AG04450 (cell line): ENCODE measurements at regions not wholly inside any gene's neighbourhood (a gene's known extent, or its start where the extent isn't known, plus 50 kb on each side); places are given as distances from the start of the nearest gene placed in this dataset.

ENCODE experiments used
- CTCF ChIA-PET: fragments of 300-600, 350-600 bp; formaldehyde crosslinking; extraction: SDS; loops from one replicate; lab custom pipeline; 2022; ENCODE audit warnings: antibody characterized with exemption, inconsistent platforms; lab: Charles Lee
- POLR2A ChIA-PET: fragments of 350-600 bp; formaldehyde crosslinking; extraction: SDS; loops from one replicate; lab custom pipeline; 2021; ENCODE audit warnings: antibody characterized with exemption, inconsistent platforms; lab: Yijun Ruan, JAX
- DNase-seq: peaks from one replicate; pipeline ENCODE4 v3.0.0-alpha.2; 2011; ENCODE audit warnings: low read depth, low spot score
- H3K27ac ChIP-seq: one replicate; pipeline ENCODE4 v1.5.1; 2012; ENCODE audit warnings: low read depth, low read length, control low read depth
- H3K27me3 ChIP-seq: one replicate; pipeline ENCODE4 v1.6.0; 2012; ENCODE audit warnings: low read length; ENCODE audit not compliant: control insufficient read depth, insufficient read depth
- H3K4me3 ChIP-seq: 2 replicates; pipeline ENCODE4 v1.5.1; 2011; ENCODE audit warnings: mild to moderate bottlenecking, low read depth, low read length, control low read depth
- H3K9me3 ChIP-seq: 2 replicates; pipeline ENCODE4 v1.5.1; 2012; ENCODE audit warnings: low read length; ENCODE audit not compliant: control insufficient read depth, insufficient read depth
- TF ChIP-seq, protein P1 (sequence below): IDR thresholded peaks from 2 replicates; pipeline ENCODE4 v1.5.1; 2011; ENCODE audit warnings: low read depth, low read length, control low read depth, inconsistent platforms

DNA sequence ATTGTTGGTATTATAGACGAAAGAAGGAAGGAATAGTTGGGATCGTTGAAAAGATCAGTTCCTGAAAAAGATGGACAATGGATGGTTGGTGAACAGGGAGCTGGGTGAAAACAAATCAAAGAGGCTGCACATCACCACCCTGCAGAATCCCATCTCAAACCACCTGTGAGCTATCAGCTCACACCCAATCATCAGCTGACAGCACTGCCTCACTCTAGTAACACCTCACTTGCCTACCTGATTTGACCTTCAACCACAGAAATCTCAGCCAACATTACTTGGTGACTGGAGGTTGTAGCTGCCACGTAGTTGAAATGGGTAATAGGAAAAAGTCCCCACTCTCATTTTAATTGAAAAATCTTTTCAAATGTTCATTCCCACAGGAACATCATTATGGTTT, 101.8 kb upstream of the DST start:
- H3K9me3 ChIP-seq = no peaks in the 10 kb centered on the region
- H3K27ac ChIP-seq = no peak overlapping the region
- TF ChIP-seq, protein P1, sequence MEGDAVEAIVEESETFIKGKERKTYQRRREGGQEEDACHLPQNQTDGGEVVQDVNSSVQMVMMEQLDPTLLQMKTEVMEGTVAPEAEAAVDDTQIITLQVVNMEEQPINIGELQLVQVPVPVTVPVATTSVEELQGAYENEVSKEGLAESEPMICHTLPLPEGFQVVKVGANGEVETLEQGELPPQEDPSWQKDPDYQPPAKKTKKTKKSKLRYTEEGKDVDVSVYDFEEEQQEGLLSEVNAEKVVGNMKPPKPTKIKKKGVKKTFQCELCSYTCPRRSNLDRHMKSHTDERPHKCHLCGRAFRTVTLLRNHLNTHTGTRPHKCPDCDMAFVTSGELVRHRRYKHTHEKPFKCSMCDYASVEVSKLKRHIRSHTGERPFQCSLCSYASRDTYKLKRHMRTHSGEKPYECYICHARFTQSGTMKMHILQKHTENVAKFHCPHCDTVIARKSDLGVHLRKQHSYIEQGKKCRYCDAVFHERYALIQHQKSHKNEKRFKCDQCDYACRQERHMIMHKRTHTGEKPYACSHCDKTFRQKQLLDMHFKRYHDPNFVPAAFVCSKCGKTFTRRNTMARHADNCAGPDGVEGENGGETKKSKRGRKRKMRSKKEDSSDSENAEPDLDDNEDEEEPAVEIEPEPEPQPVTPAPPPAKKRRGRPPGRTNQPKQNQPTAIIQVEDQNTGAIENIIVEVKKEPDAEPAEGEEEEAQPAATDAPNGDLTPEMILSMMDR = no peak
- no peaks in the 10 kb centered on the region for H3K27me3 ChIP-seq
- ChIA-PET CTCF (interaction anchor here (0.6 to 2.1 kb wide), 4 partner anchors 14 to 107 kb away, joined by 3 to 7 read pairs (median 5); no protein-coding TSS in a partner anchor), POLR2A (interaction anchor here (0.6 to 1.0 kb wide), 4 partner anchors 18 to 106 kb away, joined by 3 to 9 read pairs (median 3); partner anchors contain the start of gene DST)
- no peak for DNase-seq
- H3K4me3 ChIP-seq = no peak overlapping the region

DNA sequence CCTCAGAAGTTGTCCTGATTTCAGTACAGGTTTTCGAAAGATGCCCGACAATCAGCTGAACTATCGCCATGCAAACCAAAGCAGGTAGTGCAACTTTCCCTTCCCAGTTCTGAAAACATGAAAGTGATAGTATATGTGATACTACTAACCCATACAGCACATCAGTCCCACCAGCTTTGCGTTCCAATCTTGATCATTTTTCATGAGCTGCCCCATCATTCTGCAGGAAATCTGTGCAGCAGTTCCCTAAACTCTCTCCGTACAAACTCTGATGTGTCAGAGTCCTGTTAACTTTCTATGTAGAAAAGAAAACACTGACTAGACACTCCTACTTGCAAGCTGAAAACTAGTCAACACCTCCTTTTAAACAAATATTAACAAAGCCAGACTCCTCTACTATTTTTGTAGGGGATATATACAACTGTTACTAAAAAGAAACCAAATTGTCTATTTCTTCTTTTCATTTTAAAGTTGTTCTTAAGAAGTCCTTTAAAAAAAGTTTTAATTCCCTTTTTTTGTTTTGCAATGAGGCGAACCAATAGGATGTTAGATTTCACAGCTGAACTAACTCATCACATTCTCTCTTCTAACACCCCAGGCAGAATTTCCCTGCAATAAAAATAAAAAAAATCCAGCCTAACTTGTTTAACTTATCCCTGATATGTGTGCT, 99.6 kb upstream of the DST start:
- peak overlapping the region; percentile 35 for H3K4me3 ChIP-seq
- no peaks in the 10 kb centered on the region for H3K27me3 ChIP-seq
- no peak for DNase-seq
- ChIA-PET POLR2A (interaction anchor here (0.6 kb wide), 1 partner anchor 66 kb away, joined by 3 read pairs; no protein-coding TSS in a partner anchor), CTCF (interaction anchor here (0.6 to 1.2 kb wide), 4 partner anchors 10 to 562 kb away, joined by 3 read pairs; no protein-coding TSS in a partner anchor)
- H3K9me3 ChIP-seq = no peaks in the 10 kb centered on the region
- TF ChIP-seq, protein P1 = no peak
- no peak overlapping the region for H3K27ac ChIP-seq

DNA sequence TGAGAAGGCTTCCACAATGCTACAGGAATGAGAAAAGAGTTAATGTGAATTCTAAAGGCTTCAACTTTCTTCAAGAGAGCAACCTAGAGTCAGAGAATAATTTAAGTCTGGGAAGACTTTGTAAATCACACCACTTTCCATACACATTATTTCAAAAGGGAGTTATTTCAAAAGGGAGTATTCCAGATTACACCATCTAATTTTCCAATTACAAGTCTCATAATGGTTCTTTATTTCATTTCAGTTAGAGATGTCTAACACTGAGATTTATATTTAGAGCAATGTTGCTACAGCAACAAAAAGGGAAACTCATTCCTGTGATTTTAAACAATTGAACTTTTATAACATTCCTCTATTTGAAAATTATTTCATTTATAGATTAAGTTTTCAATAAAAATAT, 98.8 kb upstream of the DST start:
- H3K27me3 ChIP-seq = no peaks in the 10 kb centered on the region
- no peak for DNase-seq
- no peak overlapping the region for H3K4me3 ChIP-seq
- ChIA-PET POLR2A (no interaction called here), CTCF (interaction anchor here (1.0 kb wide), 1 partner anchor 29 kb away, joined by 3 read pairs; no protein-coding TSS in a partner anchor)
- H3K9me3 ChIP-seq = no peaks in the 10 kb centered on the region
- TF ChIP-seq, protein P1 = no peak
- H3K27ac ChIP-seq = no peak overlapping the region

DNA sequence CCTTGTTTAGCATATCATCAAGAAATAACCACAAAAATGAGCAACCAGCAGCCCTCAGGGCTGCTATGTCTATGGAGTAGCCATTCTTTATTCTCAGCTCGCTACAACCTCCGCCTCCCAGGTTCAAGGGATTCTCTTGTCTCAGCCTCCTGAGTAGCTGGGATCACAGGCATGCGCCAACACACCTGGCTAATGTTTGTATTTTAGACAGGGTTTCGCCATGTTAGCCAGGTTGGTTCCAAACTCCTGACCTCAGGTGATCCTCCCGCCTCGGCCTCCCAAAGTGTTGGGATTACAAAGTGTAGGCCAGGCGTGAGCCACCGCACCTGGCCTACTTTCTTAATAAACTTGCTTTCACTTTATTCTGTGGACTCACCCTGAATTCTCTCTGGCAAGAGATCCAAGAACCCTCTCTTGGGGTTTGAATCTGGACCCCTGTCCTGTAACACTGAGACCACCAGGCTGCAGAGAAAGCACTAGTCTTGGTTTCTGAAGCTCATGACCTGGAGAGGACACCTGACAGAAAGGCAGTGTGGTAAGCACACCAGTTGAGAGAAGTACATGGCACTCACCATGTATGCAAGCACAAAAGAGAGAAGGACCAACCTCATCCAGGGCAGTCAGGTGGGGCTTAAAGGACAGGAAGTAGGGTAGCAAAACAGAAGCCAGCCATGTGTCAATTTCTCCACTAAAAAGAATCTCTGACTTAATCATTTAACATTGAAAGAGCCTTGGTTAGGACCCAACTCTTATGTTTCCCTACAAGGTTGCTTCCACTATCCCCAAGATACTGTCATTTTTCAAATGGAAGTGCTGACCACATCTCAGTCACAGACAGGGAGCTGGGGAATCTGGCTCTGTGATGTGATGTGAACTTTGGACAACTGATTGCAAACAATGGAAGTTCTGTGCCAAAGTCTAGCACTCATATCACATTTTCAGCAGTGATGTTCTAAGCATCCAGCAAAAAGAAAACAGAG, 97.4 kb upstream of the DST start:
- Histone ChIP-seq H3K9me3 (no peaks in the 10 kb centered on the region), H3K27ac (no peak overlapping the region), H3K4me3 (no peak overlapping the region), H3K27me3 (no peaks in the 10 kb centered on the region)
- ChIA-PET POLR2A (no interaction called here), CTCF (interaction anchor here (0.9 kb wide), 1 partner anchor 145 kb away, joined by 3 read pairs; no protein-coding TSS in a partner anchor)
- DNase-seq = no peak
- TF ChIP-seq, protein P1 = no peak
